Left kidney (tissue), 1 donor: ENCODE measurements at regions not wholly inside any gene's neighbourhood (a gene's known extent, or its start where the extent isn't known, plus 50 kb on each side); places are given as distances from the start of the nearest gene placed in this dataset.

ENCODE experiments used
- DNase-seq: peaks from one replicate; pipeline ENCODE4 v3.0.0-alpha.2; 2013

GRCh38 chr17:77771587-77771986, 186.9 kb upstream of the TNRC6C start:
- DNase-seq, result no peak

DNA sequence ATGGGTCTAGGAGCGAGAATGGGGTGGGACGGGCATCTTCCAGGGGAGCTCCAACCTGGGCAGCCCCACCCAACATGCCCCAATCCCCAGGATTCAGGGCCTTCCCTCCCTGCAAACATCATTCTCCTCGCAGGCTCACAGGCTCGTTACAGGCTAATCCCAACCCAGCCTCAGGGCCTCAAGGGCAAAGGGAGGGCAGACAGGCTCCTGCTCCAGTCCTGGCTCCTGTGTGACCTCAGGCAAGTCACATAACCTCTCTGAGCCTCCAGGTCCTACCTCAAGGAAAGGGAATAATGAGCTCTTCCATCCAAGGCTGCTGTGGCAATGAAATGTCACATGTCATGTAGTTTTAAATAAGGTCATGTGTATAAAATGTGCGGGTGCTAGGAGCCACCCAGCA, 186.5 kb upstream of the TNRC6C start:
- DNase-seq, result no peak

DNA sequence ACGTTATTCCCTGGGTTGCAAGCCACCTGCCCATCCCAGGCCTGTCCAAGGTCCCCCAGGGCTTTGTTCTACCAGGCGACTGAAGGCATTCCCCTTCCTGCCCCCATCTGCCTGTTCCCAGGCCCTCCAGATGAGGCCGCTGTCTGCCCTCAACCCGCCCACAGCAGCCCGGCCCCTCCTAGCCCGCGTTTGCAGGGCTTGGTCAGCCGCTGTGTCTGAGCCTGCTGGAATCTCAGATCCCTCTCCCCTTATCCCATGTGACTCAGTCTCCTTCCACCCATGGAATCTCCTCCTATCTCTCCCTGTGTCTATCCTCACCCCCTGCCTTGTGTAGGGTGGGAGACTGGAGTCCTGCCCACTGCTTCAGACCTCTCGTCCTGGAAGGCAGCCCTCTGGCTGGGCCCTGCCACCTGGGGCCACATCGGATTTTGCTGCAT, 186.0 kb upstream of the TNRC6C start:
- DNase-seq, result no peak

DNA sequence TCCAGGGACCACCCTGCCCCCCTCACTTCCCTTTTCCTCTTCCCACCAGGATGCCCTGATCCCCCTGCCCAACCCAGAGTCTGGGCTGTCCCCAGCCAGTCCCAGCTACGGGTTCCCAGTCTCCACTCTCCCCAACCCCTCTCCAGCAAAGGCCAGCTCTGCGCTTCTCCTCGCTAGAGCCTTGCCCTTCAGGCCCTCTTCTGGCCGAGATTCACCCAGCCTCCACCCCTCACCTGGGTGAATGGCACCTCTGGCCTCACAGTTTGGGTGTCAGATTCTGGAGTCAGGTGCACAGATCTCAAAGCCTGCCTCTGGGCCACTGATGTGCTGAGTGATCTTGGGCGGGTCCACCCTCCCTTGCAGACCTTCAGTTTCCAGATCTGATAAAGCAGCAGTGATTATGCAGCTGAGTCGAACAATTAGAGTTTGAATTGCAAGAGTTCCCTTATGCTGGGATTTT, 185.6 kb upstream of the TNRC6C start:
- DNase-seq, result no peak

DNA sequence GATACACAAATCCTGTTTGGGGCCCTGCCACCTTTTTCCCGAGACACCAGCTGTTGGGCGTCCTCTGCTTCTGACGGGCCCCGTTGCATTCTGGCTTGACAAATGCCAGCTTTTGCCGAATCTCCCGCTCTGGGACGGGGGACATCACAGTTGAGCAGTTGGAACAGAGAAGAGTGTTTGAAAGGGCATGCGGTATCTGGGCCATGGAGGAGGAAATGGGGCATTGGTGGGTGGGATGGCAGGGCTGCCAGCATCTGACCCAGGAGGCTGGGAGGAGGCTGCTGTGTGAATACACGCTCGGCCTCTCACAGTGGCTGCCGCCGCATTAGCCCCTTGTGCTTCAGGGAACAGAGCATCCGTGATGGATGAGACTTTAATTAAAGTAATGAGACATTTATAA, 184.3 kb upstream of the TNRC6C start:
- no peak for DNase-seq

- no peak for DNase-seq
Observed at GRCh38 chr17:77778636-77779489, 179.6 kb upstream of the TNRC6C start.

GRCh38 chr17:77779711-77780539, 178.6 kb upstream of the TNRC6C start:
- no peak for DNase-seq

GRCh38 chr17:77781536-77781935, 177.0 kb upstream of the TNRC6C start:
- no peak for DNase-seq

GRCh38 chr17:77782201-77782600, 176.3 kb upstream of the TNRC6C start:
- no peak for DNase-seq

- DNase-seq, result no peak
Observed at GRCh38 chr17:77782611-77783010, 175.9 kb upstream of the TNRC6C start.

DNA sequence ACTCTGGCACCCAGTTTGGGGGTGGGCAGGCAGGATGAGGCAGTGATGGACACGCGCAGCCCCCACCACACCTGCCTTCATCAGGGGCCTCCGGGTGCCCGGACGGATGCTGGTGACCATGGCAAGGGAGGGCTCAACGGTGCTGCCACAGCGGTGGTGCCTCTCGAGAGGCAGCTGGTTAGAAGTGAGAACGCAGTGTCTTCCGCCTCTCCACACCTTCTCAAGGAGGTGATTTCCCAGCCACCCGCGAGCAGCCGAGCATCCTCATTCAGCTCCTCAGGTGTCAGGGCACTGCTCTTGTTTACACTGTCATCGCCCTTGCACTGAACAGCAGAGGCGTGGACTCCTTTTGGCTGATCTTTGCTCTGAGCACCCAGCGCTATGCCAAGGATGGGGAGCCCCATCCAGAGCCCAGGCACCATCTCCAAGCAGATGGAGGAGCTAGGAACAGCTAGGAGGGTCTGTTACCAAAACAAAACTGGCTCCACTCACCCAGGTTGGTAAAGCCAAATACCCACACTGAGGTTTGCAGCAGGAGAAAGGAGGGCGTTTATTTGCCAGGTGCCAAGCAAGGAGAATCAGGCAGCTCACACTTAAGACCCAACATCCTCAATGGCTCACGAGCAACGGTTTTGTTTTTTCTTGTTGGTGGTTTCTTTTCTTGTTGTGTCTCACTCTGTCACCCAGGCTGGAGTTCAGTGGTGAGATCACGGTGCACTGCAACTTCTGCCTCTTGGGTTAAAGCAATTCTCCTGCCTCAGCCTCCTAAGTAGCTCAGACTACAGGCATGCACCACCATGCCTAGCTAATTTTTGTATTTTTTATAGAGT, 174.3 kb upstream of the TNRC6C start:
- DNase-seq, result no peak

DNA sequence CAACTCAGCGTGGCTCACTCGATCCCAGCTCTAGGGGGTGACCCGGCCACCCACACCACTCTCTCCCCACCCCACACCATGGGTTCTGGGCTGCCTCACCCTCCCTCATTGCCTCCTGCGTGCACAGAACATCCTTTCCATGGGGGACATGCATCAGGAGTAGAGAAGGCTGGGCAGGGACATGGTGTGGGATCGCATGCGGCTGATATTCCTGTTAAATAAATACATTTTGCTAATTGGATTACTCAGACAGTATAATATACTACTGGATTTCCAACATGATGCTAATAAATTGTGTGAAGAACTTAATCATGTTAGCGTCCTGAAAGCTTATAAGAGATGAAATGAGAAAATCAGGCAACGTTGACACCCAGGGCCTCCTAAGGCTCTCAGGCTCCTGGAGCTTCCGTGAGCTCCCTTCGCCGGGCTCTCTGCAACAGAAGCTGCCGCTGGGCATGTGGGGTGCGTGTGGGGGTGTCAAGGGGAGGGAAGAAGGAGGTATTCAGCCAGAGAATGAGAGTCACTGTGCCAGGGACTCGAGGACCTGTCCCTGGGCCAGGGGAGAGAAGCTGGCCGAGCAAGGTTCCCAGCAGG, 173.1 kb upstream of the TNRC6C start:
- no peak for DNase-seq

- DNase-seq, result no peak
Observed at GRCh38 chr17:77786090-77786489, 172.4 kb upstream of the TNRC6C start.

DNA sequence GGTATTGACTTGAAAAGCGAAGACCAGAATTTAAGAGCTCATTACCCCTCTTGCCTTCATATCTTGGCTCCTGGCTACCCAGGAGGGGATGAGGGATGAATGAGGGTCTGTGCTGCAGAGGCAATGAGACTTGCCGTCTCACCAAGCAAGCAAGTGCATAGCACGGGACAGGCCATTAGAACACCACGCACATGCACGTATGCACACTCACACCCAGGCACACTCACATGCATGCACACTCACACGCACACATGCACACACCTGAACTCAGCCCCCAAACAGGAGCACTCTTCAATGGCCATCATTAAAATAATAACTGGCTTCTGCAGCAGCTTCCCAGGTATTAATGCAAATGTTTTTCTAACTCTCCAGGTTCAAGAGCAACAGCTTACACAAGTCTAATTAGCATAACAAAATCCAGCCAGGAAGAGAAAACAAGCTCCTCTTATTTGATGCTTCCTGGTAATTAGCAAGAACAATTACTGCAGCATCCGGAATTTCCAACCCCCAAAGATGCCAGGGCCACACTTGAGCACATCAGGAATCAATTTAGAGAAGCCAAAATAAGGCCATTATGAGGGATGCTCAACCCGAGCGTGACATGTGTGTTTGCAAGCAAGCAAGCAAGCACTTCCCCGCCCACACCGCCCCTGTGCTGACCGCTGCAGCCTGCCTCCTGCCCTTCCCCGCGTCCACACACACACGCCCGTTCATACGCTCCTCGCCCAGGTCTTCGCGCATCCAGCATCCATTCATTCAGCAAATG, 171.6 kb upstream of the TNRC6C start:
- no peak for DNase-seq

DNA sequence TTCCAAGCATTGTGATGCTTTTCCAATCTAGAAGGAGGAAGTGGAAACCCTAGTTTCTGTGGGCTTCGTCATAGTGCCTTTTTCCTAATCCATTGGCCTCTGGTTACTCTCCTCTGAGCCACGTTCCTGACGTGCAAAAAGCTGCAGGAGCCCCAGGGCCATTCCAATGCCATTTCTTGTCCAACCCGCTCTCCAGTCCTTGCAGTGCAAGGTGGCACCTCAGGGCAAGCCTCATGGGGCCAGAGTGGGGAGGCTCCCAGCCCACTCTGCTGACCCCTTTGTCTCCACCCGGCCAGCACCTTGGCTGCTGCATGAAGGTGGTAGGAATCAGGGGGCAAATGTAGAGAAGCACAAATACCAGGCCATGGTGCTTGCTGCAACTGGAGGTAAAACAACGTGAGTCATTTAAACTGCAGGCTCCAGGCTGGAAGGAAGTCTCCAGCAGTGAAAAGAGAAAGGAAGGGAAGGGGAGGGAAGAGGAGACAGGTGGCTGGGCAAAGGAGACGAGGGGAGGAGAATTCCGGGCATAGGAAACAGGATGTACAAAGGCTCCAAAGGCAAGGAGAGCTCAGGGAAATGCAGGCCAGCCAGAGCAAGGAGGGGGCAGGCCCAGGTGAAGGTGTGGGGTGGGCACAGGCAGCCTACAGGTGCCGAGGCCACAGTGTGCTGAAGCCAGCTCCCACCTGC, 168.2 kb upstream of the TNRC6C start:
- DNase-seq, result no peak

DNA sequence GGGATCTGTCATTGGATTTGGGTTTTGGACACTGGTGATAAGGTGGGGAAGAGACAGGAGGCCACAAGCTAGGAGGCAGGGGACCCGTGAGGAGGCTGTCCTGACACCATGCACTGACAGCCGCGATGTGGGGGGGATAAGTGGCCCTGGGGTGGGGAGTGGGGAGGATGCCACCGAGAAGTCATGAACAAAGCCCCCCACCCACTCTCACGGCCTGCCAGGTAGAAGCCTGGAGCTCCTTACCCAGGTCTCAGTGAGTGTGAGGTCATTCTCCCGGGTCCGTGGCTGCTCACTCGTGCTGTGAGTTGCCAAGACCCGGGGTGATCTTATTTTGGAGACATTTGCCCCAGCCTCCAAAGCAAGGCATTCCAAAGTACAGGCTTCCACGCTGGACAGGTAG, 165.9 kb upstream of the TNRC6C start:
- no peak for DNase-seq

DNA sequence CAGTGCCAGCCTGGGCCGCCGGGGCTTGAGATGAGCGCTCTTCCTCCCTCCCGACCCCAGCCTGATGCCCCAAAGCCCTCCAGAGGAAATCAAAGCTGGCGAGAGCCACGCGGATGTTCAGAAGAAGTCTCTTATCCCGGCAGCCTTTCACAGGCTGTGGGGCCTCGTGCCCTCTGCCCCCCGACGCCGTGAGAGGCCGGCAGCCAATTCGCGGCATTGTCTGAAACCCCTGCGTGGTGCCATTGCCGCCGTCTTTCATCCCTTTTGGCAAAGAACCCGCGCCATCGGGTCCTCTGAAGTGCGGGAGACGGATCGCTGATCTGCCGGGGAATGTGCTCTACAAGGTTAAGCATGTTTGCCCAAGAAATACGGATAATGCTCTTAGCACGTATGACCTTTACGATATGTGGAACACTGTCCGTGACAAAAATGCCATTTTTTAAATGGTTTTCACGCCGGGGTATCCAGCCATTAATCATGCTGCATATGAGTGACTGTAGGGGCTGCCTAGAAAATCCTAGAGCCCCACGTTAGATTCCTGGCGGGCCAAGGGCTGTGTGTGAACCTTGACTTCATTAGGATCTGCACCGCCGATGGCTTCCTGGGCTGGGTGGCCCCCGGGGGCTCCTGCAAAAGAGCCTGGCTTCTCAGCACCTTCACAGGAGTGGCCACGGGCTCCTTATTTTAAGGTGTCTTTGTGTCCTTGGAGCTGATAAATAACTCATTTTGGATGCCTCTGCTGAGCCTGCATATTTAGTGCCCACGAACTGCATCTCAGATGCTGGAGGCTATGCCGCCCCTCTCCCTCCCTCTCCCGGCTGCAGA, 165.1 kb upstream of the TNRC6C start:
- DNase-seq, result no peak

DNA sequence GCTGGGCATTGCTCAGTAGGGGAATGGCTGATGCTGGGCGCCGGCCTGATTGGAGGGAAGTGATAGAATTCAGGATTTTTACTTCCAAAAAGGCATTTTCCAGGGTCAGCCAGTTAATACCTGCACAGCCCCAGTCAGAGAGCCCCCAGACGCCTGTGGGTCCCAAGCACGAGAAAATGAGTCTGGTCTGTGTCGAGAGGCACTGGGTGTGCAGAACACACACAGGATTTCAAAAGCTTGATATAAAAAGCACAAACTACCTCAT, 164.6 kb upstream of the TNRC6C start:
- no peak for DNase-seq

DNA sequence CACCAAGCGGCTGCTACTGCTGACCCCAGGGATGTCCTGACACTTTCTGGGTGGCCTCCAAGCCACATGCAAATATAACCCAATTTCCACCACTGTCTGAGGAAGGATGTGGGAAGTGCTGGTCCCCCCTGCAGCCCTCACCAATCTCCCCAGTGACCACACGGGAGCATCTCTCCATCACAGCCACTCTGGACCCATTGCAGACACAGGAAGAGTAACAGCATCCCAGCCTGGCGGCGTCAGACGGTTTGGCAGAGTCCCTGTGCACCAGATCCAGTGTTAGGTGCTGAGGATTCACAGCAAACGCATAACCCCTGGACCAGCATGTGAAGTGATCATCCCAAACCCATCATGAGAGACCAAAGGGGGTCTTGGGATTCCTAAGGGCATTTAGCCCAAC, 163.7 kb upstream of the TNRC6C start:
- no peak for DNase-seq

DNA sequence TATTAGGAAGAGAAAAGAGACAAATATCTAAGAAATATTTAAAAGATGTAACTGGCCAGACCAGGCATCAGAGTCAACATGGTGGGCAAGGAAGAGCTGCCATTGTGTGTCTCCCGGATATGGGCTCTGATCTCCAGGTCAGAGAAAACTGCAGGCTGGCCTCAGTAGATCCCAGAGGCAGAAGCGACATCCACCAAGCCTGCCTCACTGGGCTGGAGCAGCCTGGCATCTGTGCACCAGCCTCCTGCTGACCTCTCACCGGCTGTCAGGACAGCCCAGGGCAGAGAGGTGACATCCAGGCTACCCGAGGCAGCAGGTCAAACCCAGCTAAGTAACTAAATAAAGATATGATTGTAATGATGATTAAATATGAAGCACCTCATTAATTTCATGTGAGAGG, 162.8 kb upstream of the TNRC6C start:
- no peak for DNase-seq
